Uterus (tissue), 3 donors: ENCODE measurements at regions not wholly inside any gene's neighbourhood (a gene's known extent, or its start where the extent isn't known, plus 50 kb on each side); places are given as distances from the start of the nearest gene placed in this dataset.

Experiments
- DNase-seq, 2 donors: peaks; one replicate each; pipeline ENCODE4 v3.0.0-alpha.2; 2019 to 2020
- H3K27ac ChIP-seq, 2 donors: fragments of 200-600 bp; sonication (generic); 1 replicate in 1 of 2; 2 replicates in 1 of 2; pipeline ENCODE4 v1.5.1; 2016 to 2018
- H3K27me3 ChIP-seq, 2 donors: fragments of 200-600 bp; sonication (generic); one replicate each; pipeline ENCODE4 v1.5.1; 2018 to 2019; ENCODE audit warnings: control low read depth in 1 of 2
- H3K36me3 ChIP-seq, 2 donors: fragments of 200-600 bp; sonication (generic); one replicate each; pipeline ENCODE4 v1.5.1; 2019; ENCODE audit warnings: control low read depth in 1 of 2
- H3K4me1 ChIP-seq, 2 donors: fragments of 200-600 bp; sonication (generic); one replicate each; pipeline ENCODE4 v1.5.1; 2018 to 2019; ENCODE audit warnings: control low read depth in 1 of 2
- H3K4me3 ChIP-seq, 2 donors: fragments of 200-600 bp; sonication (generic); 1 replicate in 1 of 2; 2 replicates in 1 of 2; pipeline ENCODE4 v1.5.1; 2018 to 2019; ENCODE audit warnings: mild to moderate bottlenecking in 1 of 2
- H3K9me3 ChIP-seq, 2 donors: fragments of 200-600 bp; sonication (generic); one replicate each; pipeline ENCODE4 v1.5.1; 2019; ENCODE audit warnings: control low read depth in 1 of 2
- CTCF ChIP-seq, 4 experiments: fragments of 200-600 bp in 2 of 4; fragments of 450-650 bp in 2 of 4; sonication (generic) in 2 of 4; IDR thresholded peaks; one replicate each; pipeline ENCODE4 v1.5.1; 2016 to 2019; ENCODE audit warnings: antibody characterized with exemption in 4 of 4, mild to moderate bottlenecking in 2 of 4, moderate library complexity in 1 of 4
- POLR2A ChIP-seq, 2 donors: fragments of 450-650 bp; IDR thresholded peaks; one replicate each; pipeline ENCODE4 v1.6.1; 2016; ENCODE audit warnings: antibody characterized with exemption in 2 of 2, mild to moderate bottlenecking in 1 of 2, moderate library complexity in 1 of 2
- intact Hi-C: fragments of 100-400 bp; cut with DNase I; formaldehyde crosslinking; loops from one replicate; pipeline ENCODE4 v1.15.1; 2023; ENCODE audit warnings: low total_unique reads
- donor health status: DM: yes; HTN: yes; CAD: no.

- Histone ChIP-seq H3K36me3 (no peaks in the 10 kb centered on the region), H3K9me3 (no peaks in the 10 kb centered on the region), H3K27ac (no peak overlapping the region), H3K27me3 (no peaks in the 10 kb centered on the region), H3K4me1 (no peaks in the 10 kb centered on the region), H3K4me3 (no peak overlapping the region)
- TF ChIP-seq POLR2A (IDR thresholded peaks at IDR 0.05), result no peak
- TF ChIP-seq CTCF (IDR thresholded peaks at IDR 0.05), result no peak
- DNase-seq, result no peak
- intact Hi-C loops, result no loop called here
These were observed 456.2 kb downstream of the TBL1XR1 start for GRCh38 chr3:176740906-176741663.

GRCh38 chr3:176739159-176739558 lies 458.1 kb downstream of the TBL1XR1 start:
- DNase-seq, result no peak
- no peak overlapping the region for H3K4me3 ChIP-seq
- no peak for TF ChIP-seq CTCF (IDR thresholded peaks at IDR 0.05)
- no peak for TF ChIP-seq POLR2A (IDR thresholded peaks at IDR 0.05)
- no peaks in the 10 kb centered on the region for H3K4me1 ChIP-seq
- no peaks in the 10 kb centered on the region for H3K36me3 ChIP-seq
- intact Hi-C loops, result no loop called here
- H3K9me3 ChIP-seq, result no peaks in the 10 kb centered on the region
- no peak overlapping the region for H3K27ac ChIP-seq
- H3K27me3 ChIP-seq, result no peaks in the 10 kb centered on the region

- intact Hi-C loops, result no loop called here
- Histone ChIP-seq H3K27ac (no peak overlapping the region), H3K4me1 (no peaks in the 10 kb centered on the region), H3K4me3 (no peak overlapping the region), H3K36me3 (no peaks in the 10 kb centered on the region), H3K27me3 (no peaks in the 10 kb centered on the region), H3K9me3 (no peaks in the 10 kb centered on the region)
- TF ChIP-seq CTCF (IDR thresholded peaks at IDR 0.05), result no peak
- TF ChIP-seq POLR2A (IDR thresholded peaks at IDR 0.05), result no peak
- DNase-seq, result no peak
These were observed 459.7 kb downstream of the TBL1XR1 start for GRCh38 chr3:176737480-176738110.

GRCh38 chr3:176734146-176734545 lies 463.1 kb downstream of the TBL1XR1 start:
- no peak overlapping the region for H3K27ac ChIP-seq
- no peak for DNase-seq
- H3K9me3 ChIP-seq, result no peaks in the 10 kb centered on the region
- intact Hi-C loops, result no loop called here
- no peaks in the 10 kb centered on the region for H3K4me1 ChIP-seq
- no peaks in the 10 kb centered on the region for H3K36me3 ChIP-seq
- no peak for TF ChIP-seq POLR2A (IDR thresholded peaks at IDR 0.05)
- TF ChIP-seq CTCF (IDR thresholded peaks at IDR 0.05), result no peak
- no peak overlapping the region for H3K4me3 ChIP-seq
- H3K27me3 ChIP-seq, result no peaks in the 10 kb centered on the region

- Histone ChIP-seq H3K9me3 (no peaks in the 10 kb centered on the region), H3K27me3 (no peaks in the 10 kb centered on the region), H3K27ac (no peak overlapping the region), H3K4me3 (no peak overlapping the region), H3K4me1 (no peaks in the 10 kb centered on the region), H3K36me3 (no peaks in the 10 kb centered on the region)
- no peak for DNase-seq
- TF ChIP-seq CTCF (IDR thresholded peaks at IDR 0.05) (no peak), POLR2A (IDR thresholded peaks at IDR 0.05) (no peak)
- intact Hi-C loops, result no loop called here
These were observed 472.9 kb downstream of the TBL1XR1 start for GRCh38 chr3:176724394-176724759.
